ENCODE measurements at regions not wholly inside any gene's neighbourhood (a gene's known extent, or its start where the extent isn't known, plus 50 kb on each side); places are given as distances from the start of the nearest gene placed in this dataset.

DNA sequence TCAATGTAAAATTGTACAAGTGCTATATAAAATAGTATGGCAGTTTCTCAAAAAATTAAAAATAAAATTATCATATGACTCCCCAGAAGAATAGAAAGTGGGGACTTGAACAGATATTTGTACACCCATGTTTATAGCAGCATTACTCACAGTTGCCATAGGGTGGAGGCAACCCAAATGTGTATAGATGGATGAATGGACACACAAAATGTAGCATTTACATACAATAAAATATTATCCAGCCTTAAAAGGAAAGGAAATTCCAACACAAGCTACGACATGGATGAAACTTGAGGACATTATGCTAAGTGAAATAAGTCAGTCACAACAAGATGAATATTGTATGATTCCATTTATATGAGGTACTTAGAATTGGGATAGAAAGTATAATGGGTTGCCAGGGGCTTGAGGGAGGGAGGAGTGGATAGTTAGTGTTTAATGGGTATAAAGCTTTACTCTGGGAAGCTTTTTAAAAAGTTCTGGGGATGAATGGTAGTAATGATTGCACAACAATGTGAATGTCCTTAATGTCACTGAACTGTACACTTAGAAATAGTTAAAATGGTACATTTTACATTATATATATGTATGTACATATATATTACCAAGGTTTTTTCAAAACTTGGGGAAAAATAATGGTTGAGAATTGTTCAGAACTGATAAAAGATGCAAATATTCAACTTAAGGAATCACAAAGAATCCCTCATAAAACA is 53.0 kb upstream of the ADORA3 start:
- no peaks in the 10 kb centered on the region for H3K4me1 Mint-ChIP-seq
- ChIA-PET CTCF (no interaction called here), POLR2A (no interaction called here)
- ATAC-seq (ENCODE audit: low read depth) (no peak), DNase-seq (no peak)
- intact Hi-C loops (cut with micrococcal nuclease), result no loop called here
- TF ChIP-seq, protein P1, sequence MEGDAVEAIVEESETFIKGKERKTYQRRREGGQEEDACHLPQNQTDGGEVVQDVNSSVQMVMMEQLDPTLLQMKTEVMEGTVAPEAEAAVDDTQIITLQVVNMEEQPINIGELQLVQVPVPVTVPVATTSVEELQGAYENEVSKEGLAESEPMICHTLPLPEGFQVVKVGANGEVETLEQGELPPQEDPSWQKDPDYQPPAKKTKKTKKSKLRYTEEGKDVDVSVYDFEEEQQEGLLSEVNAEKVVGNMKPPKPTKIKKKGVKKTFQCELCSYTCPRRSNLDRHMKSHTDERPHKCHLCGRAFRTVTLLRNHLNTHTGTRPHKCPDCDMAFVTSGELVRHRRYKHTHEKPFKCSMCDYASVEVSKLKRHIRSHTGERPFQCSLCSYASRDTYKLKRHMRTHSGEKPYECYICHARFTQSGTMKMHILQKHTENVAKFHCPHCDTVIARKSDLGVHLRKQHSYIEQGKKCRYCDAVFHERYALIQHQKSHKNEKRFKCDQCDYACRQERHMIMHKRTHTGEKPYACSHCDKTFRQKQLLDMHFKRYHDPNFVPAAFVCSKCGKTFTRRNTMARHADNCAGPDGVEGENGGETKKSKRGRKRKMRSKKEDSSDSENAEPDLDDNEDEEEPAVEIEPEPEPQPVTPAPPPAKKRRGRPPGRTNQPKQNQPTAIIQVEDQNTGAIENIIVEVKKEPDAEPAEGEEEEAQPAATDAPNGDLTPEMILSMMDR (IDR thresholded peaks at IDR 0.05), result no peak
- H3K27ac Mint-ChIP-seq, result peak overlapping the region; percentile 26
- no peak overlapping the region for H3K4me3 Mint-ChIP-seq
- no peaks in the 10 kb centered on the region for H3K27me3 Mint-ChIP-seq
- H3K36me3 Mint-ChIP-seq (ENCODE audit: low read depth), result no peaks in the 10 kb centered on the region
- H3K9me3 Mint-ChIP-seq, result no peaks in the 10 kb centered on the region

- DNase-seq (no peak), ATAC-seq (ENCODE audit: low read depth) (no peak)
- H3K36me3 Mint-ChIP-seq (ENCODE audit: low read depth), result no peaks in the 10 kb centered on the region
- H3K27me3 Mint-ChIP-seq, result no peaks in the 10 kb centered on the region
- no peaks in the 10 kb centered on the region for H3K9me3 Mint-ChIP-seq
- no peaks in the 10 kb centered on the region for H3K4me1 Mint-ChIP-seq
- TF ChIP-seq, protein P1 (IDR thresholded peaks at IDR 0.05), result no peak
- H3K27ac Mint-ChIP-seq, result no peak overlapping the region
- CTCF ChIA-PET, result no interaction called here
- POLR2A ChIA-PET, result no interaction called here
- H3K4me3 Mint-ChIP-seq, result no peak overlapping the region
- intact Hi-C loops (cut with micrococcal nuclease), result no loop called here
These were observed 56.4 kb upstream of the ADORA3 start for GRCh38 chr1:111559736-111560279.

GRCh38 chr1:111561328-111561727 is 57.9 kb upstream of the ADORA3 start:
- TF ChIP-seq, protein P1 (IDR thresholded peaks at IDR 0.05), result no peak
- Mint-ChIP-seq H3K4me1 (no peaks in the 10 kb centered on the region), H3K4me3 (no peak overlapping the region), H3K27me3 (no peaks in the 10 kb centered on the region), H3K27ac (no peak overlapping the region), H3K9me3 (no peaks in the 10 kb centered on the region), H3K36me3 (ENCODE audit: low read depth) (no peaks in the 10 kb centered on the region)
- ChIA-PET CTCF (no interaction called here), POLR2A (no interaction called here)
- intact Hi-C loops (cut with micrococcal nuclease), result no loop called here
- no peak for ATAC-seq (ENCODE audit: low read depth)
- DNase-seq, result no peak

- Mint-ChIP-seq H3K27ac (no peak overlapping the region), H3K4me3 (no peak overlapping the region), H3K9me3 (no peaks in the 10 kb centered on the region), H3K36me3 (ENCODE audit: low read depth) (no peaks in the 10 kb centered on the region), H3K27me3 (no peaks in the 10 kb centered on the region), H3K4me1 (no peaks in the 10 kb centered on the region)
- ChIA-PET POLR2A (interaction anchor here (0.6 kb wide), 1 partner anchor 79 kb away, joined by 3 read pairs; no protein-coding TSS in a partner anchor), CTCF (no interaction called here)
- intact Hi-C loops (cut with micrococcal nuclease), result no loop called here
- TF ChIP-seq, protein P1 (IDR thresholded peaks at IDR 0.05), result no peak
- no peak for ATAC-seq (ENCODE audit: low read depth)
- DNase-seq, result no peak
These were observed 56.0 kb upstream of the RAP1A start for GRCh38 chr1:111563619-111564018.

DNA sequence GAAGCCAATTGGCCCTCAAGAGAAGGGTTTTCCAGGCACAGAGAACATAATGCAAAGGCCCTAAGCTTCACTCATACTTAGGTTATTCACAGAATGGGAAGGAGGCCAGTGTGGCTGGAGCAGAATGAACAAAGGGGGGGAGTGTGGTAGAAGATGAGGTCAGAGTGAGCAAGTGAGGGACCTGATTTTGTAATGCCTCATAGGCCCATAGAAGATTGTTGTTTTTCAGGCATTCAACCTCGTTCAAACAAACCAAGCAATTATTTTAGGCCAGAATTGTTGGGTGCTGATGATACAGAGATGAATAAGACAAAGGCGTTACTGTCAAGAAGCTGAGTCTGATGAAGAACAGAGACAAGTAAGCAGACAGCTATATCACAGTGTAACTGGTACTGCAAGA is 54.5 kb upstream of the RAP1A start:
- ChIA-PET POLR2A (no interaction called here), CTCF (no interaction called here)
- Mint-ChIP-seq H3K27me3 (no peaks in the 10 kb centered on the region), H3K4me3 (no peak overlapping the region), H3K9me3 (no peaks in the 10 kb centered on the region), H3K4me1 (peaks cover 6% of the 10 kb centered on the region), H3K27ac (no peak overlapping the region), H3K36me3 (ENCODE audit: low read depth) (no peaks in the 10 kb centered on the region)
- ATAC-seq (ENCODE audit: low read depth) (no peak), DNase-seq (no peak)
- TF ChIP-seq, protein P1 (IDR thresholded peaks at IDR 0.05), result no peak
- intact Hi-C loops (cut with micrococcal nuclease), result loop anchor here (5.0 kb wide), 1 partner anchor 132 kb away; no protein-coding TSS in a partner anchor
